ENCODE measurements at regions not wholly inside any gene's neighbourhood (a gene's known extent, or its start where the extent isn't known, plus 50 kb on each side); places are given as distances from the start of the nearest gene placed in this dataset.

DNA sequence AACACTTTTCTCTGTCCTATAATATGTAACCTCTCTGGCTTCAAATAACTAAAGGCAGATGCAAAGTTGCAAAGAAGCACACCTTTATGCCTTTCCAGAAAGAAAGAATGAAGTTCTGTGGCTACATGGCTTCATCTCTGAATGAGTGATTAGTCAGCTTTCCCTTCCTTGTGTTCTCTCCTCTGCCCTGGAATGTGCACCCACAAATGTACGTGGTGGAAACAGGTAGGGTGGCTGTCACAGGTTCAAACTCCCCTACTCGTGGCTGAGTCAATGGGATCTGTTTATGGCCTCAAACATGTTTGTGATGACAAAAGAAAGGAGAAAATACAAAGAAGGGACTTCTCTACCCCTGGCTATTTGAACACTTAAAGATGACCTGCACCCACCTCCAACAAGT, 55.5 kb upstream of the ACVR2A start:
- TF ChIP-seq CTCF (IDR thresholded peaks at IDR 0.05) (no peak), POLR2A (IDR thresholded peaks at IDR 0.05) (no peak)
